GM10266 (cell line): ENCODE measurements at regions not wholly inside any gene's neighbourhood (a gene's known extent, or its start where the extent isn't known, plus 50 kb on each side); places are given as distances from the start of the nearest gene placed in this dataset.

Experiments used
- DNase-seq: peaks from one replicate; pipeline ENCODE4 v3.0.0; 2012; ENCODE audit errors: extremely low spot score
- CTCF ChIP-seq: IDR thresholded peaks from 2 replicates; pipeline ENCODE4 v1.5.1; 2012; ENCODE audit warnings: mild to moderate bottlenecking, low read depth; ENCODE audit not compliant: control insufficient read depth, insufficient read depth; ENCODE audit errors: missing control alignments

- TF ChIP-seq CTCF = no peak
- DNase-seq = no peak
These were observed 315.8 kb downstream of the CSNK1G3 start for GRCh38 chr5:123827811-123828210.

- TF ChIP-seq CTCF = no peak
These were observed 307.9 kb downstream of the CSNK1G3 start for GRCh38 chr5:123819833-123820232.

GRCh38 chr5:123819386-123819785 is 307.4 kb downstream of the CSNK1G3 start:
- DNase-seq = no peak
- no peak for TF ChIP-seq CTCF

More at GRCh38 chr5:123819833-123820232, 307.9 kb downstream of the CSNK1G3 start:
- no peak for DNase-seq

- DNase-seq = no peak
- TF ChIP-seq CTCF = no peak
These were observed 305.3 kb downstream of the CSNK1G3 start for GRCh38 chr5:123817267-123817666.

- DNase-seq = no peak
- no peak for TF ChIP-seq CTCF
These were observed 303.0 kb downstream of the CSNK1G3 start for GRCh38 chr5:123814801-123815470.

GRCh38 chr5:123813937-123814624 is 302.1 kb downstream of the CSNK1G3 start:
- DNase-seq = no peak
- no peak for TF ChIP-seq CTCF

GRCh38 chr5:123813264-123813663 is 301.3 kb downstream of the CSNK1G3 start:
- TF ChIP-seq CTCF = no peak
- DNase-seq = no peak
